ENCODE measurements at regions not wholly inside any gene's neighbourhood (a gene's known extent, or its start where the extent isn't known, plus 50 kb on each side); places are given as distances from the start of the nearest gene placed in this dataset.

DNA sequence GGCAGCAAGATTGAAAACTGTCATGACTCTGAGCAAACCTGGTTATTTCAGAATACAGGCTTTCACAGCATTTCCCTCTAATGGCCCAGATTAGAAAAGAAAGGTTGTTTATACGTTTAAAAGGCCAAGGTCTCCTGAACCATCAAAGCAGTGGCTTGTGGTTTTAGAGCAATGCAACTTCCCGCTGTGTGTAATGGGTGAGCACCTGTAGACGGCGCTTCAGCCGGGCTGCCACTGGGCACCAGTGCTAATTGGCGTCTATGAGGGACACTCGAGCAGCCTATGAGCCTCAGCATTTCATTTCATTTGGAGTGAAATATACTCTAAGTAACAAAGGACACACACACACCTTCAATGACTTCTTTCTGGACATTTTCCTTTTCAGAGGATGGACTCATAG lies 671.0 kb upstream of the FZD8 start:
- no peak overlapping the region for H3K4me3 ChIP-seq (ENCODE audit: low read length)
- H3K9me3 ChIP-seq (ENCODE audit: control insufficient read depth, low read depth, low read length), result no peaks in the 10 kb centered on the region
- no peak overlapping the region for H3K9ac ChIP-seq (ENCODE audit: low read length)
- no peaks in the 10 kb centered on the region for H3K27me3 ChIP-seq (ENCODE audit: control insufficient read depth, insufficient read depth, low read length)
- no peak overlapping the region for H3K27ac ChIP-seq (ENCODE audit: low read length)
- H3K36me3 ChIP-seq (ENCODE audit: control insufficient read depth, low read depth, low read length), result no peaks in the 10 kb centered on the region
- H3K4me1 ChIP-seq (ENCODE audit: control insufficient read depth, low read depth, low read length), result no peaks in the 10 kb centered on the region

DNA sequence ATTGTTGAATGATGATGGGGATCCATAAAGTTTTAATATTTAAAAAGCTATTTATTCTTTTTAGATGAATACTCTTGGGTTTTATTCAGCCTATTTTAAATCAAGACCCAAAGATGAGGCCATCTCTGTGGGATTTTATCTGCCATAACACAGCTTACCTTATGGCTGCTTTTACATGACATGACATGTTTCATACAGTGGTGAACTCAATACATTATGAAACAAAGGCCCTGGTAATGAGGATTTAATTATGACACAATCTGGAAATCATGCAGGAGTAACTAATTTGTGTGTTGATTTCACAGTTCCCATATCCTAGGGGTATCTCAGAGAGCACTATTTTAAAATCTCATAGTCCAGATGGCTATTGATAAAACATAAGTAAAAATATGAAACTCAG lies 661.8 kb upstream of the FZD8 start:
- Histone ChIP-seq H3K9ac (ENCODE audit: low read length) (no peak overlapping the region), H3K27me3 (ENCODE audit: control insufficient read depth, insufficient read depth, low read length) (no peaks in the 10 kb centered on the region), H3K9me3 (ENCODE audit: control insufficient read depth, low read depth, low read length) (no peaks in the 10 kb centered on the region)

DNA sequence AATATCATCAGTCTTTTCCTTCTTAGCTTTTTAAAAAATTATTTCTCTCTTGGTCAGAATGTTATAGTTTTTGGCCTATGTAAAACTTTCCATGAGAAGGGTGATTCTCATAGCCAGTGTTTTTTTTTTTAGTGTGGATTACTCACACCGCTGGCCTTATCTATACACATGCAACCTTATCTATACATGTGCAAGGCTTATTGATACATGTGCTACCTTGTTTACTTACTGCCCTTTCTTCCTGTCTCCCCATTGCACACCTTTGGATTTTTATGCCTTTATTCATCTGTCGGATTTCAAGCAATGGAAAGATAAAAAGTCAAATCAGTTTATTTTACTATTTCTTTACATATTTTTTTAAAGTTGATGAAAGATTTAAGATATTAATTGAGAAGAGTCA lies 660.0 kb upstream of the FZD8 start:
- Histone ChIP-seq H3K9me3 (ENCODE audit: control insufficient read depth, low read depth, low read length) (no peaks in the 10 kb centered on the region), H3K4me3 (ENCODE audit: low read length) (no peak overlapping the region), H3K9ac (ENCODE audit: low read length) (no peak overlapping the region), H3K27me3 (ENCODE audit: control insufficient read depth, insufficient read depth, low read length) (no peaks in the 10 kb centered on the region), H3K4me1 (ENCODE audit: control insufficient read depth, low read depth, low read length) (no peaks in the 10 kb centered on the region), H3K27ac (ENCODE audit: low read length) (no peak overlapping the region), H3K36me3 (ENCODE audit: control insufficient read depth, low read depth, low read length) (no peaks in the 10 kb centered on the region)

More for the DNA sequence above, 661.8 kb upstream of the FZD8 start:
- Histone ChIP-seq H3K36me3 (ENCODE audit: control insufficient read depth, low read depth, low read length) (no peaks in the 10 kb centered on the region), H3K4me1 (ENCODE audit: control insufficient read depth, low read depth, low read length) (no peaks in the 10 kb centered on the region), H3K27ac (ENCODE audit: low read length) (no peak overlapping the region), H3K4me3 (ENCODE audit: low read length) (no peak overlapping the region)

DNA sequence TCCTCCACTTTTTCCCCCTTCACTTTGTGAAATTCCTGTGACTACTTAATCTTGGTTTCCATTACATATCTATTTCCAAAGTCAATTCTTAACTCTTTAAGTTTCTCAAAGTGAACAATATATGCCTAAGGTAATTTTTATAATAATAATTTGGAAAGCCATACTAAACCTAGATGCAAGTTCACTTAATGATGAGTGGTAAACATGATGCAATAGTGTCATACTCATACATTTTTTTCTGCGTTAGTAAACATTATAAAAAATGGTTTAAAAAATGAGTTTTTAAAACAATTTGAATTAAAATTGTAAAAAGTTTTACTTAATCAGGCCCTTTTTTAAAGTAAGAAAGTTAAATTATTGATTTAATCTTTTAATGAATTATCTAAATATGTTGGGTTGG lies 659.4 kb upstream of the FZD8 start:
- no peak overlapping the region for H3K9ac ChIP-seq (ENCODE audit: low read length)

DNA sequence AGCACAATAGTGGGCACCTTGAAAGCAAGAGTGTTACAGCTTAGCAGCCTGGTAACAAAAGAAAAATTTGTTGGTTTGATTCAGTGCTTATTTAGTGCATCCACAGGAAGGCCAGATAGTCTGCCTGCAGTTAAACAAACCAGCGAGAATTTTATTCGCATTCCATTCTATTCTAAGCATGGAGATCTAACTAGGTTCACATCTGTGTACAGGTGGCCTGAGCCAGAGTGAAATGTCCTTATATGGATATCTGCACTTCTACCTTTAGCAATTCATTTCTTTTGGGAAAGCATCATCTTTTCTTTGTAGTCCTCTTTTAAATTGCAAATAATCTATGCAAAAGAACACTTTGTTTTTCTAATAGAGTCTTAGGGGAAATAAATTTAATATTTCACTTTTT lies 659.0 kb upstream of the FZD8 start:
- H3K9ac ChIP-seq (ENCODE audit: low read length), result no peak overlapping the region
- no peaks in the 10 kb centered on the region for H3K27me3 ChIP-seq (ENCODE audit: control insufficient read depth, insufficient read depth, low read length)
- H3K36me3 ChIP-seq (ENCODE audit: control insufficient read depth, low read depth, low read length), result no peaks in the 10 kb centered on the region
- no peak overlapping the region for H3K4me3 ChIP-seq (ENCODE audit: low read length)
- no peak overlapping the region for H3K27ac ChIP-seq (ENCODE audit: low read length)
- H3K9me3 ChIP-seq (ENCODE audit: control insufficient read depth, low read depth, low read length), result no peaks in the 10 kb centered on the region
- no peaks in the 10 kb centered on the region for H3K4me1 ChIP-seq (ENCODE audit: control insufficient read depth, low read depth, low read length)

More for the DNA sequence above, 659.4 kb upstream of the FZD8 start:
- Histone ChIP-seq H3K27me3 (ENCODE audit: control insufficient read depth, insufficient read depth, low read length) (no peaks in the 10 kb centered on the region), H3K4me3 (ENCODE audit: low read length) (no peak overlapping the region), H3K9me3 (ENCODE audit: control insufficient read depth, low read depth, low read length) (no peaks in the 10 kb centered on the region), H3K27ac (ENCODE audit: low read length) (no peak overlapping the region), H3K4me1 (ENCODE audit: control insufficient read depth, low read depth, low read length) (no peaks in the 10 kb centered on the region), H3K36me3 (ENCODE audit: control insufficient read depth, low read depth, low read length) (no peaks in the 10 kb centered on the region)

DNA sequence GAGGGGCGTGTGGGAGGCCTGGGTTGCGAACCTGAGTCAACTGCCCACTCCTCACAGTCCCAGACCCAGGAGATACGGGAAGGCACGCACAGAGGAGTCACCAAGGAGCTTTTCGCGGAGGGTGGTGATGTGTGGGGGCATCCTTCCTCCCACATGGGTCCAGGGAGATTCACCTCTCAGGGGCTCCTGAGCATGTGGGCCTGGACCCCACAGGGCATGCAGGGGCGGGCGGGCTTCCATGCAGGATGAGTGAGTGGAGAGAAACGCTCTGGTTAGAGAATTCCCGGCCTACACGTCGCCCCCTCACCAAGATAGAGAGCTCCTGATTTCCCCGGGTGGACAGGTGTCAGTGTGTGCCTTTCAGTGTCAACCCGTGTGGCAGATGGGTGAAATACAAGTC lies 641.7 kb upstream of the FZD8 start:
- peaks cover 3% of the 10 kb centered on the region for H3K9me3 ChIP-seq (ENCODE audit: control insufficient read depth, low read depth, low read length)
- H3K27me3 ChIP-seq (ENCODE audit: control insufficient read depth, insufficient read depth, low read length), result no peaks in the 10 kb centered on the region
- no peak overlapping the region for H3K4me3 ChIP-seq (ENCODE audit: low read length)
- H3K9ac ChIP-seq (ENCODE audit: low read length), result no peak overlapping the region
- no peaks in the 10 kb centered on the region for H3K36me3 ChIP-seq (ENCODE audit: control insufficient read depth, low read depth, low read length)
- H3K27ac ChIP-seq (ENCODE audit: low read length), result no peak overlapping the region
- no peaks in the 10 kb centered on the region for H3K4me1 ChIP-seq (ENCODE audit: control insufficient read depth, low read depth, low read length)

DNA sequence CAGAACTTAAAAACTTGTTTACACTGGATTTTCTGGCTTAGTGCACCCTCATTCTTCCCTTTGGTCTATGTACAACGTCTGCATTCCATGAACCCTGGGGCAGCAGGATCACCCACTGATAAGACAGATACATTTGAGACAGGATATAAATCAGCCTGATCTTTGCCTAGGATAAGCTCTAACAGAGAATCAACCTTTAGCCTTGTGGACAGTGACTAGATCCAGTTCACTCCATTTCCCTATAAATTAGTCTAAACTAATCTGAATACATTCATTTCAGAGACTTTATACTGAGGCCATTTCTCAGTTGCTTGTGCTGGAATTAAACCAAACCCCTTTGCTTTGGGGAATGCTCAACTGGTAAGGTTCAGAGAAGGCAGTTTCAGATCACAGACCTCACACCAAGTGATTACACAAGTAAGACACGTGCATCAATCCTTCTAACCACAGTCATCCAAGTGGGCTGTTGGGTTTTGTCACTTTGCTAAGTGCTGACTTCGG lies 639.8 kb upstream of the FZD8 start:
- peaks cover 3% of the 10 kb centered on the region for H3K9me3 ChIP-seq (ENCODE audit: control insufficient read depth, low read depth, low read length)
- H3K9ac ChIP-seq (ENCODE audit: low read length), result no peak overlapping the region
- H3K4me3 ChIP-seq (ENCODE audit: low read length), result no peak overlapping the region
- no peaks in the 10 kb centered on the region for H3K36me3 ChIP-seq (ENCODE audit: control insufficient read depth, low read depth, low read length)
- no peaks in the 10 kb centered on the region for H3K4me1 ChIP-seq (ENCODE audit: control insufficient read depth, low read depth, low read length)
- no peaks in the 10 kb centered on the region for H3K27me3 ChIP-seq (ENCODE audit: control insufficient read depth, insufficient read depth, low read length)
- no peak overlapping the region for H3K27ac ChIP-seq (ENCODE audit: low read length)

DNA sequence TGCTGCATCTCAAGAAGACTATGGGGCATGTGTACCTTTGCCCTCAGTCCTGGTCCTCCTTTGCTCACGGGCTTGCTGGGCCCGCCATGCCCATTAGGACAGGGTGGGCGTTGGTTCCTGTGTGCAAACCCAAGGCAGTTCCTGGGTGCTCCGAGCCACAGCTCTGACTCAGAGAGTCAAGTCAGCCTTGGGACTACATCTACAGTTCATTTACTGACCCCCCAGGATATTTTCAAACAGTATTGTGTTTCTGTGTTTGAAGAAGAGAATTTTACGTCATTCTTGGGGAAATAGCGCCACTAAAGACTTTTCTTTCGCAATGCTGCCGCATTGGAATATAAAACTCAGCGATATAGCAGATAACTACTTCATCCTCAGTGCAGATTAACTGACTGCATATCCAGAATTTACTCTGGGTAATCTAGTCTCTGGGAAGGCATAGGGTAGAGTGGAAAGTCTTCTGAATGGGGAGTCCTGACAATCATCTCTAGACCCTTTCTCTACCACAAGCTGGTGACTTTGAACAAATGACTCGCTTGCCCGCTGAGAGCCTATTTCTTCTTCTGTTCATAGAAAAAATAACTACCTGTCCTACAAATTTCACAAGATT lies 638.9 kb upstream of the FZD8 start:
- Histone ChIP-seq H3K9me3 (ENCODE audit: control insufficient read depth, low read depth, low read length) (no peaks in the 10 kb centered on the region), H3K4me1 (ENCODE audit: control insufficient read depth, low read depth, low read length) (no peaks in the 10 kb centered on the region), H3K36me3 (ENCODE audit: control insufficient read depth, low read depth, low read length) (no peaks in the 10 kb centered on the region), H3K4me3 (ENCODE audit: low read length) (no peak overlapping the region), H3K9ac (ENCODE audit: low read length) (no peak overlapping the region), H3K27me3 (ENCODE audit: control insufficient read depth, insufficient read depth, low read length) (no peaks in the 10 kb centered on the region), H3K27ac (ENCODE audit: low read length) (no peak overlapping the region)

DNA sequence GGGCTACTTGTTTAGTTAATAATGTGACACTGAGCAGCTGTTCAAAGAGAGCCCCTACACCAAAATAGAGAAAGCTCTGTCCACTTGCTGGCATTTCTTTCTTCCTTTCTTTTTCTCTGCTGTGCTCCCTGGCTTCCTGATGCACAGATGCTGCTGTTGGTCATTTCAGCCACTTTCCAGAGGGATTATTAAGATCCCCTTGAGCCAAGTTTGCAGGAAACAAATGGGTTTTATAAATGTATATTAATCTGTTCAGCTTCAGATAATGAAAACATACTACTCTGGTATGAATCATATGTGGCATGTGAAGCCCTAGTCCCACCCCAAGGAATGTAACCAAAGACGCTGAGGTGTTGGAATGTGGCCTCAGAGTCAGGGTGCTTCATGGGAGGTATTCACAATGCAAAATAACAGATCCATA lies 638.2 kb upstream of the FZD8 start:
- Histone ChIP-seq H3K4me3 (ENCODE audit: low read length) (no peak overlapping the region), H3K4me1 (ENCODE audit: control insufficient read depth, low read depth, low read length) (no peaks in the 10 kb centered on the region), H3K9me3 (ENCODE audit: control insufficient read depth, low read depth, low read length) (no peaks in the 10 kb centered on the region), H3K27me3 (ENCODE audit: control insufficient read depth, insufficient read depth, low read length) (no peaks in the 10 kb centered on the region), H3K9ac (ENCODE audit: low read length) (no peak overlapping the region), H3K36me3 (ENCODE audit: control insufficient read depth, low read depth, low read length) (no peaks in the 10 kb centered on the region), H3K27ac (ENCODE audit: low read length) (no peak overlapping the region)

DNA sequence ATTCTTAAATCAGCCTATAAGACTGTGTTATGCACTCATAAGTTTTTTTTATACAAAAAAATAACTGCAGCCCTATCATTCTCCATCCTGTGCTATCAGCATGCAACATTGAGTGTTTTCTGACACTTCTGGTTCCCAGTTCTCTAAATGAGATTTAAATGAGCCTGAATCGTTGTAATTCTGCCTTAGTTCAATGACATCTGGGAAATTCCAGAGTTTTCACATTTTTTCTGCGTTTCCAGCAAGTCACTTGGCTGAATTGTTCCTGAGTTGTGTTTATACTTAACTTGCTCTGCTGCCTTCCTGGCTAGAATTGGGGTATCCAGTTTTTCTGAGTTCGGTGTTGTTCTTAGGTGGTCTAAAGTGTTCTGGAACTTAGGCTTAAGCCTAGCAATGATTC lies 636.1 kb upstream of the FZD8 start:
- H3K9me3 ChIP-seq (ENCODE audit: control insufficient read depth, low read depth, low read length), result no peaks in the 10 kb centered on the region
- H3K4me3 ChIP-seq (ENCODE audit: low read length), result no peak overlapping the region
- H3K27me3 ChIP-seq (ENCODE audit: control insufficient read depth, insufficient read depth, low read length), result no peaks in the 10 kb centered on the region
- no peak overlapping the region for H3K27ac ChIP-seq (ENCODE audit: low read length)
- no peaks in the 10 kb centered on the region for H3K36me3 ChIP-seq (ENCODE audit: control insufficient read depth, low read depth, low read length)
- H3K9ac ChIP-seq (ENCODE audit: low read length), result no peak overlapping the region
- no peaks in the 10 kb centered on the region for H3K4me1 ChIP-seq (ENCODE audit: control insufficient read depth, low read depth, low read length)

DNA sequence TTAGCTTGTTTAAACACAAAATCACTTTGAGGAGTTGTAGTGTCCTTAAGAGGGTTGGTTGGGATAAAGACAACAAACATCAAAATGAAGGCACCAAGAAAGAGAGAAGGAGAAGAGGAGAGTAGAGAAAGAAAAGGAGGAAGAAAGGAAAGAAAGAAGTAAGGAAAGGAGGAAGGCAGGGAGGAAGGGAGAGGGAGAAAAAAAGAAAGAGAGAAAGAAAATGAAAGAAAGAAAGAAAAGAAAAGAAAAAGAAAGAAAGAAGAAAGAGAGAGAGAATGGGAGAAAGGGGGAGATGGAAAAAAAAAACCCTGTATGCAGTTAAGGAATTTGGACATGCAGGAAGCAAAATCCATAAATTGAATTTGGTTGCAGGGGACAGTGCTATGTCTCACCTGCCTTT lies 635.4 kb upstream of the FZD8 start:
- Histone ChIP-seq H3K36me3 (ENCODE audit: control insufficient read depth, low read depth, low read length) (no peaks in the 10 kb centered on the region), H3K9ac (ENCODE audit: low read length) (no peak overlapping the region), H3K27me3 (ENCODE audit: control insufficient read depth, insufficient read depth, low read length) (no peaks in the 10 kb centered on the region), H3K4me3 (ENCODE audit: low read length) (no peak overlapping the region), H3K27ac (ENCODE audit: low read length) (no peak overlapping the region), H3K4me1 (ENCODE audit: control insufficient read depth, low read depth, low read length) (no peaks in the 10 kb centered on the region), H3K9me3 (ENCODE audit: control insufficient read depth, low read depth, low read length) (no peaks in the 10 kb centered on the region)

DNA sequence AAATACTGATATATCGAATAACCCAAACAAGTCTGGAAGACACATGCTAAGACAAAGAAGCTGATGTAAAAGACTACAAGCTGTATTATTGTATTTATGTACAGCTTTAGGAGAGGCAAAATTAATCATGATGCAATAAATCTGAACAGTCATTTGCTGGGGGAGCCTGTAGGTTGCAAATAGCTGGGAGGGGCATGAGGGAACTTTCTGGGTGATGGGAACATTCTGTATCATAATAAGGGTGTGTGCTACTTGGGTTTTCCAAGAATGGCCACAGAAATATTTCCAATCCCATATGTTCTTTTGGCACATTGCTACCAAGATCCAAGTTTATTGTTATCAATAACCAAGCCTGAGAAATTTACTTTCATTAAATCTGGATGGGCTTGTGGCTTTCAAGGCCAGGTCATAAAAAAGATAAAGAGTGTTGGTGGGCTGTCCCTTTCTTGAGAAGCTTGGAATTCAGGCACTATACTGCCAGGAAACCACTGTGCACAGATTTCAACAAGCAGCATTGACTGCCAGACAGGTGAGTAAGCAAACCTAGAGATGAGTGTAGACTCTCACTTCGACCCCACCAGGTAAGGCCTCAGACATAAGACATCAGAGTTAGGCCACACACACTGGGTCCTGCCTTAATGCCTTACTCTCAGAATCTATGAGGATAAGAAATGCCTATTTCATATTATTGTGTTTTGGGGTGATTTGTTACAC lies 629.7 kb upstream of the FZD8 start:
- no peaks in the 10 kb centered on the region for H3K36me3 ChIP-seq (ENCODE audit: control insufficient read depth, low read depth, low read length)
- no peak overlapping the region for H3K9ac ChIP-seq (ENCODE audit: low read length)
- no peak overlapping the region for H3K27ac ChIP-seq (ENCODE audit: low read length)
- no peaks in the 10 kb centered on the region for H3K27me3 ChIP-seq (ENCODE audit: control insufficient read depth, insufficient read depth, low read length)
- no peaks in the 10 kb centered on the region for H3K9me3 ChIP-seq (ENCODE audit: control insufficient read depth, low read depth, low read length)
- no peak overlapping the region for H3K4me3 ChIP-seq (ENCODE audit: low read length)
- H3K4me1 ChIP-seq (ENCODE audit: control insufficient read depth, low read depth, low read length), result no peaks in the 10 kb centered on the region
